NT2/D1 (cell line): ENCODE measurements at regions not wholly inside any gene's neighbourhood (a gene's known extent, or its start where the extent isn't known, plus 50 kb on each side); places are given as distances from the start of the nearest gene placed in this dataset.

Experiments used
- YY1 ChIP-seq: IDR thresholded peaks from 2 replicates; pipeline ENCODE4 v1.6.1; 2011; ENCODE audit not compliant: insufficient read length, insufficient read depth
- ZNF274 ChIP-seq: IDR thresholded peaks from 2 replicates; pipeline ENCODE4 v1.6.1; 2011; ENCODE audit warnings: mild to moderate bottlenecking, low read depth, low read length

- TF ChIP-seq YY1 = no peak
- no peak for TF ChIP-seq ZNF274
Measured at GRCh38 chr13:80452279-80452678, 111.4 kb upstream of the SPRY2 start.
